GM19328 (cell line): ENCODE measurements at regions not wholly inside any gene's neighbourhood (a gene's known extent, or its start where the extent isn't known, plus 50 kb on each side); places are given as distances from the start of the nearest gene placed in this dataset.
"Not testable (repeated sequence)": the region's sequence is repeated elsewhere in the genome, so short reads cannot be mapped to it uniquely, and the experiment has no call there.

Experiments used
- ATAC-seq: cut with Tn5 transposase; IDR thresholded peaks from one replicate; pipeline ENCODE4 v1.9.1; 2021; ENCODE audit warnings: mild to moderate bottlenecking, moderate library complexity; ENCODE audit not compliant: unreplicated experiment

DNA sequence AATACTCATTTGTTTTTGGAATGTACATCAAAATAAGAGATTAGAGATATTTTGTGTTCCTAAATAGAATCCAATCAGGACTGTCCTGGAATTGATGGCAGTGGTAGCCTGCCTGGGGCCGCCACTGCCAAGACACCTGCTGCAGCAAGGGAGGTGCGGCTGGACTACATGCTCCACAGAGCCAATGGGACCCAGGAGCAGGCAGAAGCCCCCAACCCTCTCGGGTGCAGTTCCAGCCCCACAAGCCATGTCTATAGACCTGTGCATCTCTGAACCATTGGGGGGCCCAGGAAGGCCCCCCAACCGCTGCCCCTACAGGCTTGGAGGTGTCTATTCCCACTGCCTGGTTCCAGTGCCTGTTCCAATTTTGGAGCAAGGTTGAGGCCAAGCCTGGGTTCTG lies 1524.3 kb downstream of the PCDH18 start:
- ATAC-seq = no peak

GRCh38 chr4:136002316-136002715 lies 1530.0 kb downstream of the PCDH18 start:
- ATAC-seq = no peak

DNA sequence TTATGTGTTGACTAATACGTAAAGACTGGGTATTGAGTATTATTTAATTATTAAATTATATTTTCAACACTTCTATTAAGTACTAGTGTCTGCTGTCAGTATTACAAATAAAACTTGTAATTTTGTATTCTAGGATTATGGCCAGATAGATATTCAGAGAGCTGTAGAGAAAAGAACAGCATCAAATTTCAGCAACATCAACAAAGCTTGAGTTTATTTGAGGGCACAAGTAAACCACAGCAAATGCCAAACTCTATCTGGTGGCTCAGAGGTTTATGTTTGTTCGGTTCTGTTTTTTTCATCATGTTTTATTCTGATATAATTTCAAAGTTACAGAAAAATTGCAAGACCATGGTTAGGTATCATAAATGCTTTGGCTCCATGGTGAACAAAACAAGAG lies 1530.5 kb downstream of the PCDH18 start:
- ATAC-seq = no peak

GRCh38 chr4:136000246-136000645 lies 1532.0 kb downstream of the PCDH18 start:
- no peak for ATAC-seq

DNA sequence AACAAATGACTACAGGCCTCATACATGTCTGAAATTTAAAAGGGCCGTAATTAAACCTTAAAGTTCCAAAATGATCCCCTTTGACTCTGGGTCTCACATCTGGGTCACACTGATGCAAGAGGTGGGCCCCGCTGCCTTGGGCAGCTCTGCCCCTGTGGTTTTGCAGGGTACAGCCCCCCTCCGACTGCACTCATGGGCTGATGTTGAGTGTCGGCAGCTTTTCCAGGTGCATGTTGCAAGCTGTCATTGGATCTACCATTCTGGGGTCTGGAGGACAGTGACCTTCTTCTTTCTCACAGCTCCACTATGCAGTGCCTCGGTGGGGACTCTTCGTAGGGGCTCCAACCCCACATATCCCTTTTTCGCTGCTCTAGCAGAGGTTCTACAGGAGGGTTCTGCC lies 1537.9 kb downstream of the PCDH18 start:
- no peak for ATAC-seq

- no peak for ATAC-seq
Measured at GRCh38 chr4:135976860-135977259, 1555.4 kb downstream of the PCDH18 start.

DNA sequence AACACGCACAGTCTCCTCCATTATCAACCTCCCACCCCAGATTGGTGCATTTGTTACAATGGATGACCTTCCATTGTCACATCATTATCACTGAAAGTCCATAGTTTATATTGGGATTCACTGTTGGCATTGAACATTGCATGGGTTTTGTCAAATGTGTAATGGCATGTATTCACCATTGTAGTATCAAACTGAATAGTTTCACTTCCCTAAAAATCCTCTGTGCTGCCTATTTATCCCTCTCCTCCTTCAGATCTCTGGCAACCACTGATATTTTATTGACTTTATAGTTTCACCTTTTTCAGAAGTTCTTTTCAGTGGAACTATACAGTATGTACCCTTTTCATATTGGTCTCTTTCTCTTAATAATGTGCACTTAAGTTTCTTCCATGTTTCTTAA lies 1565.4 kb downstream of the PCDH18 start:
- ATAC-seq = no peak

- no peak for ATAC-seq
Measured at GRCh38 chr4:135963009-135963408, 1569.3 kb downstream of the PCDH18 start.

GRCh38 chr4:135949931-135950330 lies 1582.4 kb downstream of the PCDH18 start:
- ATAC-seq = no peak

- no peak for ATAC-seq
Measured at GRCh38 chr4:135948797-135949196, 1583.5 kb downstream of the PCDH18 start.

DNA sequence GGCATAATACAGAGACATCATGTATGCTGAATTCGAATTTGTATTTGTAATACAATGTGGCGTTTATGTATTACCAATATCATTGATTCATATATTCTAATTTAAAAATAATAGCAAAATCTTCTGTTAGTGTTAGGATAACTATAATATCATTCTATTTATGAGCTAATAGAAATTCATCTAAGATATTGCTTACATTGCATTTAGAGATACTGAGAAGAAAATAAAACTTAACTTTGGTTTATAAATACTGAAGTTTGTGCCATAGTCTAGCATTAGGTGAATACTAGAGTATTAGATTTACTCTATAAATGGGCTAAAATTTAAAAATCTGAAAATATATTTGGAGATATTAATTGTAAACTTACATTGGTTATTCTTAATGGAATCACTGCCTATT lies 1590.6 kb downstream of the PCDH18 start:
- no peak for ATAC-seq

DNA sequence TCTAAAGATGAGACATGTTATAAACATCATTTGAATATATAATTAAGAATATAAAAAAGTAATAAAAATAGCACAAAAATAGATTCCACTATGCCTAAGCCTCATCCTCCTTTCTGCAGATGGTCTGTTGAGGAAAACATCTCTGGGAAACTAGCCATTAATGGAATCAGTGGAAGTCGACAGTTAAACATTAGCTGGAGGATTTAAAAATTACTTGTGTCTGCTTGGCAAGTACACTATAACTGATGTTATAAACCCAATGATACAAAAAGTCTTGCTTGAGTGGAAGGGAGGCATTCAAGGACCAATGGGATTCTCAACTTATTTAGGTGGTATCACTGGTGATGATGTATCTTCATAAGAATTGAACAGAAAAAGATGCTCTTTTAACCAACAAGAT lies 1598.3 kb downstream of the PCDH18 start:
- no peak for ATAC-seq

DNA sequence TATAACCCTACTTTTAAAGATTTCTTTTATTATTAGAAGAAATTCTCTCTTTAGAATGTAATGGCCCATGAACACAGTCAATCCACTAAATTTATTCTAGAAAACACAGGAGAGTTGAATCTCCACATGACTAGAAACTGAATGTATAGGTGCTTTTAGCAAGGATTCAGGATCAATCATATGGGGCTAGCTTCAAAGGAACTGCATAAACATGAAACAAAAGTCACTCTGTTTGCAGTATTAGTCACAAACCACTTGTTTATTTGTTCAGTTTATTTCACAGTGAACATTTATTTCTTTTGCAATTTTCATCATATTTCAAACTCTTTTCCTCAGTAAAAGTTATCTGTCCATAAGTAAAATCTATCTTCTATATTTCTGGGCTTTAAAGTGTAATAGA lies 1604.6 kb downstream of the PCDH18 start:
- no peak for ATAC-seq

- ATAC-seq = no peak
Measured at GRCh38 chr4:135921081-135921480, 1611.2 kb downstream of the PCDH18 start.

- no peak for ATAC-seq
Measured at GRCh38 chr4:135917011-135917410, 1615.3 kb downstream of the PCDH18 start.

DNA sequence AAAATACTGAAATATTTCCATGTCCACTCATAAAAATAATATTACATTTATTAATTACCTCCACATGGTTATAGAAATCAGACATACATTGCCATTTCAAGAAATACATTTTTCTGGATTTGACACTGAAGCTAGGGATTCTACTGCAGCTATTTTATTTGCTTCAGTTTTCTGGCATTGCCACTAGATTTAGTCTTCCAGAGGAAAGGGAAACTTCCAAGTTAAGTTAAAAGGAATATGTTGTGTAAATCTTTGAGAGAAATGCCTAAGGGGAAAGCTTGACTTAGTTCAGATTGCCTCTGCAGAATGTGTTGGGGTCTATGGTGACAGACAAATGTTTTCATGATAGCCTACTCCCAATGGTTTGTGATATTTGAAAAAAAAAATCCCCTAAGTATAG lies 1631.3 kb downstream of the PCDH18 start:
- ATAC-seq = no peak

- ATAC-seq = not testable (repeated sequence)
Measured at GRCh38 chr4:135864304-135864703, 1662.7 kb upstream of the PABPC4L start.

- no peak for ATAC-seq
Measured at GRCh38 chr4:135840781-135841180, 1639.2 kb upstream of the PABPC4L start.

DNA sequence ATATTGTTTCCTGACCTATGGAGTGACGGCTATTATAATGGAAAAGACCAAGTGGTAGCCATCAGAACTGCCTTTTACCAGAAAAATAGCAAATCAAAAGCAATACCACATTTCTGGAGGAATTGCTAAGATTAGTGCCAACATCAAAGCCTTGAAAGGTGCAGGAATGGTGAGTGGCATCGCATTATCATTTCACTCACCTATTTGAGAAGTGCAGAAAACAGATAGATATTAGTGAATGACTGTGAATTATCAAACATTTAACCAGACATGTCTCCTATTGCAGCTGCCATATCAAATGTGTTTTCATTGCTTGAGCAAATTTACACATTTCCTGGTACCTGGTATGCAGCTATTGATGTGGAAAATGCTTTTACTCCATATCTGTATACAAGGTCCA lies 1638.1 kb upstream of the PABPC4L start:
- ATAC-seq = no peak

DNA sequence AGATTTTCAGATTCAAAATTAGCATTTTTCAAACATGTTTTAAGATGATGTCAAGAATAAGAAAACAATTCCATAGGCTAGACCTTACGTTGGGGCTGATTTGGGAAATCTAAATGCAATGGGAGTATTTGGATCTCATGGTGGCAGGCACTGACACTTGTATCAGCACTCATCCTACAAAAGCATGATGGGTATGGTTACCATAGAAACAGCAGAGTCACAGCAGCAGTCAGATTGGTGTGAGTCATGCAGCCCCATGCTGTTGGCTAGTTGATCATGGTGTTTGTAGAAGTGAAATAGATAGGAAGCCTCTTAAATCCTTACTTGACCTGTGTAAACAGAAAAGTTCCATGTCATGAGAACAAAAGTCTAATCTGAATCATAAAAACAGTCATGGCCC lies 1637.3 kb upstream of the PABPC4L start:
- ATAC-seq = no peak

DNA sequence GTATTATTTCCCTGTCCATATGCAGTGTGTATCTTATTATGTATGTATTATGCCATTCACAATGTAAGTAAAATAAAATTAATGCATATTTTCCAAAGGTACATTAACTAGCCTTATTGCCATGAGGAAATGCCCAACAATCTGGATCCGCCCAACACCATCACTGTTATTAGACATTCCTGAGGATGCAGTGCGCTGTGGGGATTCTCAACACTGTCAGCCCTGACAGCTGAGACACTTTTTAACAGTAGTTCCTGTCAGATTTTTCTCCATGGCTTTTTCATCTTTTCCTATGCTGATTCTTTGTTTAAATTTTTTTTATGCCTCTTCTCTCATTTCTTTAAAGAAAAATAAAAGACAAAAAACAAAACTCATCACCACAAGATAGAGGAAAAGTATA lies 1632.9 kb upstream of the PABPC4L start:
- ATAC-seq = no peak

GRCh38 chr4:135833529-135833928 lies 1631.9 kb upstream of the PABPC4L start:
- no peak for ATAC-seq

GRCh38 chr4:135824759-135825296 lies 1623.2 kb upstream of the PABPC4L start:
- ATAC-seq = no peak

- ATAC-seq = no peak
Measured at GRCh38 chr4:135804785-135805184, 1603.2 kb upstream of the PABPC4L start.
